C4-2B (cell line): ENCODE measurements at regions not wholly inside any gene's neighbourhood (a gene's known extent, or its start where the extent isn't known, plus 50 kb on each side); places are given as distances from the start of the nearest gene placed in this dataset.
A peak's percentile ranks its signal among the peaks of the same experiment; 100 is the strongest.

Experiments used
- H3K27ac ChIP-seq: fragments of 450-650 bp; 2 replicates; pipeline ENCODE4 v1.5.1; 2017
- CTCF ChIP-seq: fragments of 450-650 bp; conservative IDR thresholded peaks from 2 replicates; pipeline ENCODE4 v1.5.1; 2017; ENCODE audit warnings: mild to moderate bottlenecking
- ZFX ChIP-seq: fragments of 450-650 bp; IDR thresholded peaks from 2 replicates; pipeline ENCODE4 v1.6.1; 2017

DNA sequence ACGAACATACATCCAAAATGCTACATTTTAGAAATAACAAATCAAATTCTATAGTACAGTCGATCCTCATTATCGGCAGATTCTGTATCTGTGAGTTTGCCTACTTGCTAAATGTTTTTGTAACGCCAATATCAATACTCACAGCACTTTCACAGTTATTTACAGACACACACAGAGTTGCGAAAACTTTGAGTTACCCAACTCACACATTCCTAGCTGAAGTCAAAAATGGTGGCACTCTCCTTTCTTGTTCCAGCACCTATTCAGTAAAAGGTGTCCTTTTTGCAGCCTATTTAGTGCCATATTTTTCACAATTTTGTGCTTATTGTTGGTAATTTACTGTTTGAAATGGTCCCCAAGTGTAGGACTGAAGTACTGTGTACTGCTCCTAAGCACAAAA is 161.7 kb downstream of the AKR1D1 start:
- no peak overlapping the region for H3K27ac ChIP-seq
- TF ChIP-seq ZFX, result no peak
- TF ChIP-seq CTCF, result no peak

- no peak overlapping the region for H3K27ac ChIP-seq
- no peak for TF ChIP-seq CTCF
- no peak for TF ChIP-seq ZFX
Measured at GRCh38 chr7:138238734-138239659, 162.7 kb downstream of the AKR1D1 start.

GRCh38 chr7:138243430-138243829 is 167.2 kb downstream of the AKR1D1 start:
- peak overlapping the region; percentile 68 for H3K27ac ChIP-seq

GRCh38 chr7:138243836-138244235 is 167.6 kb downstream of the AKR1D1 start:
- H3K27ac ChIP-seq, result peak overlapping the region; percentile 68
- TF ChIP-seq ZFX (no peak), CTCF (no peak; the same call in 1 of the 2 replicates)

More at GRCh38 chr7:138243430-138243829, 167.2 kb downstream of the AKR1D1 start:
- TF ChIP-seq CTCF (peak; percentile 23; the same call in 1 of the 2 replicates), ZFX (no peak)

- H3K27ac ChIP-seq, result no peak overlapping the region
- TF ChIP-seq CTCF, result no peak
- TF ChIP-seq ZFX, result no peak
Measured at GRCh38 chr7:138244606-138245005, 168.3 kb downstream of the AKR1D1 start.

GRCh38 chr7:138245216-138245615 is 169.0 kb downstream of the AKR1D1 start:
- H3K27ac ChIP-seq, result no peak overlapping the region

More at GRCh38 chr7:138245216-138245615, 169.0 kb downstream of the AKR1D1 start:
- TF ChIP-seq CTCF (no peak), ZFX (no peak)
